ENCODE measurements at regions not wholly inside any gene's neighbourhood (a gene's known extent, or its start where the extent isn't known, plus 50 kb on each side); places are given as distances from the start of the nearest gene placed in this dataset.

GRCh38 chr21:35521852-35522505 lies 472.9 kb upstream of the RUNX1 start:
- no peak for TF ChIP-seq CTCF (IDR thresholded peaks at IDR 0.05; ENCODE audit: low read length)
- no peak for TF ChIP-seq EZH2 (optimal IDR thresholded peaks at IDR 0.05; ENCODE audit: low read depth, low read length)
- TF ChIP-seq EZH2phosphoT487 (IDR thresholded peaks at IDR 0.05; ENCODE audit: low read length) = no peak
